SK-N-SH treated with all-trans-retinoic acid at 6 μM for 48 hours (cell line): ENCODE measurements at regions not wholly inside any gene's neighbourhood (a gene's known extent, or its start where the extent isn't known, plus 50 kb on each side); places are given as distances from the start of the nearest gene placed in this dataset.

Experiments used
- CREB5 ChIP-seq: fragments of 250-450 bp; sonication (Bioruptor Pico); IDR thresholded peaks from 2 replicates; pipeline ENCODE4 v1.5.1; 2020; ENCODE audit warnings: low read depth, mild to moderate bottlenecking, moderate library complexity
- CSDC2 ChIP-seq: fragments of 250-450 bp; sonication (Bioruptor Pico); IDR thresholded peaks from 2 replicates; pipeline ENCODE4 v1.5.0; 2020; ENCODE audit warnings: mild to moderate bottlenecking, moderate library complexity
- CSRNP3 ChIP-seq: fragments of 250-450 bp; sonication (Bioruptor Pico); IDR thresholded peaks from 2 replicates; pipeline ENCODE4 v1.5.1; 2021; ENCODE audit warnings: mild to moderate bottlenecking, moderate library complexity
- ESRRG ChIP-seq: fragments of 250-450 bp; sonication (Bioruptor Pico); IDR thresholded peaks from 2 replicates; pipeline ENCODE4 v1.6.1; 2021; ENCODE audit warnings: mild to moderate bottlenecking
- RARB ChIP-seq: fragments of 250-450 bp; sonication (Bioruptor Pico); IDR thresholded peaks from 2 replicates; pipeline ENCODE4 v1.8.0; 2021; ENCODE audit warnings: mild to moderate bottlenecking, moderate library complexity
- ZNF565 ChIP-seq: fragments of 450-650 bp; formaldehyde crosslinking; conservative IDR thresholded peaks from 2 replicates; pipeline ENCODE4 v1.5.0; 2020; ENCODE audit warnings: low read depth, mild to moderate bottlenecking, moderate library complexity
- ZNF8 ChIP-seq: fragments of 450-650 bp; formaldehyde crosslinking; IDR thresholded peaks from 2 replicates; pipeline ENCODE4 v1.5.0; 2020; ENCODE audit warnings: mild to moderate bottlenecking, moderate library complexity
- TF ChIP-seq, protein P1 (sequence below): fragments of 250-450 bp; sonication (Bioruptor Pico); IDR thresholded peaks from 2 replicates; pipeline ENCODE4 v1.8.0; 2021; ENCODE audit warnings: low read depth, mild to moderate bottlenecking, moderate library complexity, borderline replicate concordance
- TF ChIP-seq, protein P2 (sequence below): fragments of 250-450 bp; sonication (Bioruptor Pico); IDR thresholded peaks from 2 replicates; pipeline ENCODE4 v1.8.0; 2020; ENCODE audit warnings: mild to moderate bottlenecking, moderate library complexity, borderline replicate concordance

DNA sequence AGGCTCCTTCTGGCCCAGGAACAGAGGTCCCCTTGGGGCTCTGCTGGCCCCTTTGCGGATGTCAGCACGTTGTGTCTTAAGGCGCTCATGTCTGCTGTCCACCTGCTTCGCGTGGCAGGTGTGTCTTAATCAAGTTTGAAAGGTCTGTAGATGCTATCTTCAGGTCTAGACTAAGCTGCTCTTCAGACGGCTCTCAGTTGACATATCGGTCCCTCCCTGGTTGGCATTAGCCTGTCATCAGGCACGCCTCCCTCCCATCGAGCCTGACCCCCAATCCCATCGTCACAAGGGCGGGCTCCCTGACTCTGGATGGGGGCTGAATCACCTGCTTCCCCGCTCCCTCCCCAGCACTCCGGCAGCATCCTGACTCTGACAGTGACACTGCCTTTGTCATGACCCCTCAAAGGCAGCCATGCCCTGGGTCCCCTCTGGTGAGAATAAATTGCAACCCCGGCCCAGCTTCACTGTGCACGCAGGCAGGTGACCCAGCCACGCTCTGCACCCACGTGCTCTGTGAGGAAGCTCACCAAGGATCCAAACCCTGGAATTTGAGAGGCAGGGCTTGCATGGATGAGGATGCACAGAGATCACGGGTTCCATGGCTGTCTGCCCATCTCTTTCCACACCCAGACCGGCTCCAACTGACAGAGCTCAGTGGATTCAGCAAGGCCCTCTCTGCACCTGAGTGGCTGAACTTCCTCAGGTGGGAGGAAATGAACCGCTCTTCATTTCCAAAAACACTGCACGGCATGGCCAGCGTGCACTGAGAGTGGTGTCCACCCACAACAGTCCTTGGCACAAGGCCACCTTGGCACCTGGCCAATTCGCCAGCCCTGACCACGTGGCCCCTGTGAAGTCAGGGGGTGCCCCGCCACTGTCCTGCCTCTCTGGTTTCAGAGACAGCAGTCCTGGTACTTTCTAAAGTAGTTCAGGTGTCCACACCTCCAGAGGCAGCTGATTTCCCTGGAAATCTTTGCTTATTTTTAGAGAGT, 110.2 kb upstream of the GPC1 start:
- TF ChIP-seq CSDC2 (CRISPR knock-in tag) (no peak), ZNF8 (no peak), CREB5 (CRISPR knock-in tag) (no peak), ZNF565 (CRISPR knock-in tag) (no peak), ESRRG (CRISPR knock-in tag) (no peak), RARB (no peak), CSRNP3 (no peak)
- TF ChIP-seq, protein P1, sequence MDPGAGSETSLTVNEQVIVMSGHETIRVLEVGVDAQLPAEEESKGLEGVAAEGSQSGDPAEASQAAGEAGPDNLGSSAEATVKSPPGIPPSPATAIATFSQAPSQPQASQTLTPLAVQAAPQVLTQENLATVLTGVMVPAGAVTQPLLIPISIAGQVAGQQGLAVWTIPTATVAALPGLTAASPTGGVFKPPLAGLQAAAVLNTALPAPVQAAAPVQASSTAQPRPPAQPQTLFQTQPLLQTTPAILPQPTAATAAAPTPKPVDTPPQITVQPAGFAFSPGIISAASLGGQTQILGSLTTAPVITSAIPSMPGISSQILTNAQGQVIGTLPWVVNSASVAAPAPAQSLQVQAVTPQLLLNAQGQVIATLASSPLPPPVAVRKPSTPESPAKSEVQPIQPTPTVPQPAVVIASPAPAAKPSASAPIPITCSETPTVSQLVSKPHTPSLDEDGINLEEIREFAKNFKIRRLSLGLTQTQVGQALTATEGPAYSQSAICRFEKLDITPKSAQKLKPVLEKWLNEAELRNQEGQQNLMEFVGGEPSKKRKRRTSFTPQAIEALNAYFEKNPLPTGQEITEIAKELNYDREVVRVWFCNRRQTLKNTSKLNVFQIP (CRISPR knock-in tag): no peak
- TF ChIP-seq, protein P2, sequence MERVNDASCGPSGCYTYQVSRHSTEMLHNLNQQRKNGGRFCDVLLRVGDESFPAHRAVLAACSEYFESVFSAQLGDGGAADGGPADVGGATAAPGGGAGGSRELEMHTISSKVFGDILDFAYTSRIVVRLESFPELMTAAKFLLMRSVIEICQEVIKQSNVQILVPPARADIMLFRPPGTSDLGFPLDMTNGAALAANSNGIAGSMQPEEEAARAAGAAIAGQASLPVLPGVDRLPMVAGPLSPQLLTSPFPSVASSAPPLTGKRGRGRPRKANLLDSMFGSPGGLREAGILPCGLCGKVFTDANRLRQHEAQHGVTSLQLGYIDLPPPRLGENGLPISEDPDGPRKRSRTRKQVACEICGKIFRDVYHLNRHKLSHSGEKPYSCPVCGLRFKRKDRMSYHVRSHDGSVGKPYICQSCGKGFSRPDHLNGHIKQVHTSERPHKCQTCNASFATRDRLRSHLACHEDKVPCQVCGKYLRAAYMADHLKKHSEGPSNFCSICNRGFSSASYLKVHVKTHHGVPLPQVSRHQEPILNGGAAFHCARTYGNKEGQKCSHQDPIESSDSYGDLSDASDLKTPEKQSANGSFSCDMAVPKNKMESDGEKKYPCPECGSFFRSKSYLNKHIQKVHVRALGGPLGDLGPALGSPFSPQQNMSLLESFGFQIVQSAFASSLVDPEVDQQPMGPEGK (CRISPR knock-in tag): no peak
